ENCODE measurements at regions not wholly inside any gene's neighbourhood (a gene's known extent, or its start where the extent isn't known, plus 50 kb on each side); places are given as distances from the start of the nearest gene placed in this dataset.

GRCh38 chr1:222196736-222197135 lies 351.2 kb downstream of the HHIPL2 start:
- no peaks in the 10 kb centered on the region for H4K20me1 ChIP-seq (replicated peaks in 1 of 2; ENCODE audit: control insufficient read depth in 1 of 2, insufficient read depth in 2 of 2, low read length in 2 of 2)
- DNase-seq (ENCODE audit: low read depth in 1 of 2, low spot score in 2 of 2) (no peak), FAIRE-seq (no peak)
- H2AK5ac ChIP-seq (ENCODE audit: low read depth, low read length) = no peak overlapping the region
- no peak overlapping the region for H2AFZ ChIP-seq (ENCODE audit: low read length)
- no peak overlapping the region for H4K5ac ChIP-seq (ENCODE audit: insufficient read length, low read depth, low read length)
- H2BK20ac ChIP-seq (ENCODE audit: low read length) = no peak overlapping the region
- no peak overlapping the region for H4K8ac ChIP-seq (ENCODE audit: extremely low read depth, insufficient read depth, low read length)
- H3K18ac ChIP-seq (ENCODE audit: extremely low read depth, low read length) = no peak overlapping the region
- H3K4me2 ChIP-seq (ENCODE audit: insufficient read depth in 1 of 2, low read depth in 2 of 2, low read length in 2 of 2) = no peak overlapping the region
- H3K79me2 ChIP-seq (ENCODE audit: control insufficient read depth in 1 of 2, insufficient read depth in 2 of 2, low read length in 2 of 2) = no peaks in the 10 kb centered on the region
- no peak overlapping the region for H3K27ac ChIP-seq (ENCODE audit: low read depth, low read length)
- H3K4me1 ChIP-seq (replicated peaks in 1 of 4; ENCODE audit: control insufficient read depth in 3 of 4, insufficient read depth in 4 of 4, low read length in 3 of 4) = no peaks in the 10 kb centered on the region
- no peak overlapping the region for H3K14ac ChIP-seq (ENCODE audit: insufficient read length)
- H3K79me1 ChIP-seq (ENCODE audit: low read depth, low read length) = no peaks in the 10 kb centered on the region
- H3K9ac ChIP-seq (replicated peaks in 1 of 4; ENCODE audit: extremely low read depth in 1 of 4, low read depth in 3 of 4, low read length in 3 of 4) = no peak overlapping the region
- no peaks in the 10 kb centered on the region for H3K9me3 ChIP-seq (ENCODE audit: insufficient read depth in 2 of 2, low read depth in 1 of 2, low read length in 1 of 2)
- ChIA-PET CTCF (ENCODE audit: partially characterized antibody) (interaction anchor here (0.6 kb wide), 1 partner anchor 80 kb away, joined by 4 read pairs; no protein-coding TSS in a partner anchor), POLR2A (ENCODE audit: partially characterized antibody) (no interaction called here)
- H2BK12ac ChIP-seq (ENCODE audit: low read depth, low read length) = no peak overlapping the region
- H2BK120ac ChIP-seq (replicated peaks; ENCODE audit: low read depth, low read length) = no peak overlapping the region
- H3K23me2 ChIP-seq (ENCODE audit: low read depth, low read length) = no peaks in the 10 kb centered on the region
- no peak overlapping the region for H3K23ac ChIP-seq (ENCODE audit: insufficient read length)
- H3K27me3 ChIP-seq (replicated peaks in 1 of 4; ENCODE audit: control insufficient read depth in 3 of 4, extremely low read depth in 1 of 4, insufficient read depth in 3 of 4, low read length in 3 of 4) = no peaks in the 10 kb centered on the region
- H2BK15ac ChIP-seq (ENCODE audit: low read length) = no peak overlapping the region
- H3K36me3 ChIP-seq (ENCODE audit: control insufficient read depth in 2 of 4, insufficient read depth in 4 of 4, low read length in 3 of 4) = no peaks in the 10 kb centered on the region
- no peak overlapping the region for H3K56ac ChIP-seq (replicated peaks; ENCODE audit: insufficient read length, low read depth, low read length)
- H2BK5ac ChIP-seq (ENCODE audit: low read depth, low read length) = no peak overlapping the region
- no peak overlapping the region for H3K4ac ChIP-seq (replicated peaks; ENCODE audit: insufficient read length, low read depth, low read length)
- H4K91ac ChIP-seq (replicated peaks; ENCODE audit: insufficient read length, low read length) = no peak overlapping the region
- H3K4me3 ChIP-seq (ENCODE audit: extremely low read depth in 1 of 4, insufficient read depth in 2 of 4, low read depth in 3 of 4, low read length in 4 of 4) = no peak overlapping the region
- WGBS, 2 experiments (ENCODE audit: extremely low coverage in 1 of 2, insufficient coverage in 1 of 2, insufficient read length in 1 of 2, insufficient replicate concordance in 2 of 2, low coverage in 1 of 2, low lambda C conversion rate in 2 of 2, missing lambda C conversion rate in 1 of 2) = 96% methylated on average over 4 of the region's 4 CpGs; no CpG with 5 or more reads in 1 of the 2 experiments
- TF ChIP-seq ZNF274 (IDR thresholded peaks at IDR 0.05; ENCODE audit: borderline replicate concordance, extremely low read depth, low read length) = no peak
- TF ChIP-seq POLR2AphosphoS5 (IDR thresholded peaks at IDR 0.05; ENCODE audit: low read depth, low read length) = no peak
- no peak for TF ChIP-seq KDM5A (IDR thresholded peaks at IDR 0.05; ENCODE audit: low read length)
- TF ChIP-seq SAP30 (IDR thresholded peaks at IDR 0.05; ENCODE audit: insufficient read depth, insufficient replicate concordance, low read length) = no peak
- TF ChIP-seq SRF (IDR thresholded peaks at IDR 0.05; ENCODE audit: low read depth, low read length) = no peak
- TF ChIP-seq BCL11A (IDR thresholded peaks at IDR 0.05; ENCODE audit: low read depth in 2 of 2, low read length in 2 of 2) = no peak
- TF ChIP-seq TCF12 (IDR thresholded peaks at IDR 0.05; ENCODE audit: low read depth, low read length) = no peak
- TF ChIP-seq SP4 (IDR thresholded peaks at IDR 0.05; ENCODE audit: low read length) = no peak

All from H1 (cell line).